ENCODE measurements at regions not wholly inside any gene's neighbourhood (a gene's known extent, or its start where the extent isn't known, plus 50 kb on each side); places are given as distances from the start of the nearest gene placed in this dataset.

GRCh38 chr3:185309302-185309701, 53.6 kb upstream of the MAP3K13 start:
- TF ChIP-seq, protein P1, sequence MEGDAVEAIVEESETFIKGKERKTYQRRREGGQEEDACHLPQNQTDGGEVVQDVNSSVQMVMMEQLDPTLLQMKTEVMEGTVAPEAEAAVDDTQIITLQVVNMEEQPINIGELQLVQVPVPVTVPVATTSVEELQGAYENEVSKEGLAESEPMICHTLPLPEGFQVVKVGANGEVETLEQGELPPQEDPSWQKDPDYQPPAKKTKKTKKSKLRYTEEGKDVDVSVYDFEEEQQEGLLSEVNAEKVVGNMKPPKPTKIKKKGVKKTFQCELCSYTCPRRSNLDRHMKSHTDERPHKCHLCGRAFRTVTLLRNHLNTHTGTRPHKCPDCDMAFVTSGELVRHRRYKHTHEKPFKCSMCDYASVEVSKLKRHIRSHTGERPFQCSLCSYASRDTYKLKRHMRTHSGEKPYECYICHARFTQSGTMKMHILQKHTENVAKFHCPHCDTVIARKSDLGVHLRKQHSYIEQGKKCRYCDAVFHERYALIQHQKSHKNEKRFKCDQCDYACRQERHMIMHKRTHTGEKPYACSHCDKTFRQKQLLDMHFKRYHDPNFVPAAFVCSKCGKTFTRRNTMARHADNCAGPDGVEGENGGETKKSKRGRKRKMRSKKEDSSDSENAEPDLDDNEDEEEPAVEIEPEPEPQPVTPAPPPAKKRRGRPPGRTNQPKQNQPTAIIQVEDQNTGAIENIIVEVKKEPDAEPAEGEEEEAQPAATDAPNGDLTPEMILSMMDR (tag by site-specific recombination; IDR thresholded peaks at IDR 0.05) = no peak
- no peak for TF ChIP-seq ZNF776 (tag by site-specific recombination; IDR thresholded peaks at IDR 0.05; ENCODE audit: borderline replicate concordance)
- TF ChIP-seq RBAK (tag by site-specific recombination; IDR thresholded peaks at IDR 0.05) = no peak
- no peak for TF ChIP-seq KLF1 (tag by site-specific recombination; IDR thresholded peaks at IDR 0.05)
- no peak for TF ChIP-seq ZNF274 (IDR thresholded peaks at IDR 0.05; ENCODE audit: low read length)
- TF ChIP-seq ZNF274 (tag by site-specific recombination; IDR thresholded peaks at IDR 0.05; ENCODE audit: borderline replicate concordance) = no peak
- TF ChIP-seq ZNF214 (tag by site-specific recombination; IDR thresholded peaks at IDR 0.05; ENCODE audit: borderline replicate concordance) = no peak
- TF ChIP-seq ZNF24 (tag by site-specific recombination; IDR thresholded peaks at IDR 0.05) = no peak
- no peak for TF ChIP-seq ZBTB48 (tag by site-specific recombination; IDR thresholded peaks at IDR 0.05)
- TF ChIP-seq, protein P2, sequence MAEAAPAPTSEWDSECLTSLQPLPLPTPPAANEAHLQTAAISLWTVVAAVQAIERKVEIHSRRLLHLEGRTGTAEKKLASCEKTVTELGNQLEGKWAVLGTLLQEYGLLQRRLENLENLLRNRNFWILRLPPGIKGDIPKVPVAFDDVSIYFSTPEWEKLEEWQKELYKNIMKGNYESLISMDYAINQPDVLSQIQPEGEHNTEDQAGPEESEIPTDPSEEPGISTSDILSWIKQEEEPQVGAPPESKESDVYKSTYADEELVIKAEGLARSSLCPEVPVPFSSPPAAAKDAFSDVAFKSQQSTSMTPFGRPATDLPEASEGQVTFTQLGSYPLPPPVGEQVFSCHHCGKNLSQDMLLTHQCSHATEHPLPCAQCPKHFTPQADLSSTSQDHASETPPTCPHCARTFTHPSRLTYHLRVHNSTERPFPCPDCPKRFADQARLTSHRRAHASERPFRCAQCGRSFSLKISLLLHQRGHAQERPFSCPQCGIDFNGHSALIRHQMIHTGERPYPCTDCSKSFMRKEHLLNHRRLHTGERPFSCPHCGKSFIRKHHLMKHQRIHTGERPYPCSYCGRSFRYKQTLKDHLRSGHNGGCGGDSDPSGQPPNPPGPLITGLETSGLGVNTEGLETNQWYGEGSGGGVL (tag by site-specific recombination; IDR thresholded peaks at IDR 0.05) = no peak
- no peak for TF ChIP-seq PRDM1 (tag by site-specific recombination; IDR thresholded peaks at IDR 0.05)
- TF ChIP-seq, protein P3, sequence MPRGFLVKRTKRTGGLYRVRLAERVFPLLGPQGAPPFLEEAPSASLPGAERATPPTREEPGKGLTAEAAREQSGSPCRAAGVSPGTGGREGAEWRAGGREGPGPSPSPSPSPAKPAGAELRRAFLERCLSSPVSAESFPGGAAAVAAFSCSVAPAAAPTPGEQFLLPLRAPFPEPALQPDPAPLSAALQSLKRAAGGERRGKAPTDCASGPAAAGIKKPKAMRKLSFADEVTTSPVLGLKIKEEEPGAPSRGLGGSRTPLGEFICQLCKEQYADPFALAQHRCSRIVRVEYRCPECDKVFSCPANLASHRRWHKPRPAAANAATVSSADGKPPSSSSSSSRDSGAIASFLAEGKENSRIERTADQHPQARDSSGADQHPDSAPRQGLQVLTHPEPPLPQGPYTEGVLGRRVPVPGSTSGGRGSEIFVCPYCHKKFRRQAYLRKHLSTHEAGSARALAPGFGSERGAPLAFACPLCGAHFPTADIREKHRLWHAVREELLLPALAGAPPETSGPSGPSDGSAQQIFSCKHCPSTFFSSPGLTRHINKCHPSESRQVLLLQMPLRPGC (tag by site-specific recombination; IDR thresholded peaks at IDR 0.05) = no peak
- TF ChIP-seq ZBTB7A (tag by site-specific recombination; IDR thresholded peaks at IDR 0.05; ENCODE audit: low read depth) = no peak

Data from HEK293 (cell line).